ENCODE measurements at regions not wholly inside any gene's neighbourhood (a gene's known extent, or its start where the extent isn't known, plus 50 kb on each side); places are given as distances from the start of the nearest gene placed in this dataset.
"Not testable (repeated sequence)": the region's sequence is repeated elsewhere in the genome, so short reads cannot be mapped to it uniquely, and the experiment has no call there.

DNA sequence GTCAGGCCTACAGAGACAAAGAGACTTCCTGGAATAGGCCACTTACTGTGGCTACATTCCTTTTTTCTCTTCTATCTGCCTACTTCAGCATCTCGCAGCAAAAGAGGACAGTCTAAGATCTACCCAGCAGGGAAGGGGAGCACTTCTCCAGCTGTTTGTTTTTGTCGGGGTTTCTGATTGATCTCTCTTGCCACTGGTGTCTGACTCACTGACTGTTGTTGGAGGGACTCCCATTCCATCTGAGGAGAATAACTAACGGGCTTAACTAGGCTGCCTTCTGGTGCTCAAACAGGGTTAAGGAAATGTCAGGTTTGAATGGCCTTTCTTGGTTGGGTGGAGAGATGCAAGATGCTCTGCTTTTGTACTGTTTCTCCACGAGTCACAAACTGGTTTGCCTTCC, 100.2 kb upstream of the TMEM164 start:
- no peaks in the 10 kb centered on the region for H3K4me1 ChIP-seq (ENCODE audit: control insufficient read depth in 2 of 3, insufficient read depth in 2 of 3, low read depth in 1 of 3, low read length in 3 of 3)
- peaks cover 3% of the 10 kb centered on the region for H3K27me3 ChIP-seq (ENCODE audit: control insufficient read depth, insufficient read depth, low read length)
- no peaks in the 10 kb centered on the region for H3K36me3 ChIP-seq (ENCODE audit: control insufficient read depth in 2 of 3, insufficient read depth in 3 of 3, low read length in 3 of 3)
- DNase-seq, result no peak
- H3K9ac ChIP-seq (ENCODE audit: low read length in 3 of 3), result no peak overlapping the region
- intact Hi-C loops (cut with DNase I), result no loop called here
- no peak overlapping the region for H3K4me3 ChIP-seq (ENCODE audit: low read length in 3 of 3)
- no peak overlapping the region for H3K27ac ChIP-seq (ENCODE audit: low read depth in 2 of 2, low read length in 2 of 2)
- no peaks in the 10 kb centered on the region for H3K9me3 ChIP-seq (ENCODE audit: control insufficient read depth in 2 of 3, insufficient read depth in 1 of 3, low read length in 3 of 3)
- no peak for FAIRE-seq
- TF ChIP-seq, protein P1, sequence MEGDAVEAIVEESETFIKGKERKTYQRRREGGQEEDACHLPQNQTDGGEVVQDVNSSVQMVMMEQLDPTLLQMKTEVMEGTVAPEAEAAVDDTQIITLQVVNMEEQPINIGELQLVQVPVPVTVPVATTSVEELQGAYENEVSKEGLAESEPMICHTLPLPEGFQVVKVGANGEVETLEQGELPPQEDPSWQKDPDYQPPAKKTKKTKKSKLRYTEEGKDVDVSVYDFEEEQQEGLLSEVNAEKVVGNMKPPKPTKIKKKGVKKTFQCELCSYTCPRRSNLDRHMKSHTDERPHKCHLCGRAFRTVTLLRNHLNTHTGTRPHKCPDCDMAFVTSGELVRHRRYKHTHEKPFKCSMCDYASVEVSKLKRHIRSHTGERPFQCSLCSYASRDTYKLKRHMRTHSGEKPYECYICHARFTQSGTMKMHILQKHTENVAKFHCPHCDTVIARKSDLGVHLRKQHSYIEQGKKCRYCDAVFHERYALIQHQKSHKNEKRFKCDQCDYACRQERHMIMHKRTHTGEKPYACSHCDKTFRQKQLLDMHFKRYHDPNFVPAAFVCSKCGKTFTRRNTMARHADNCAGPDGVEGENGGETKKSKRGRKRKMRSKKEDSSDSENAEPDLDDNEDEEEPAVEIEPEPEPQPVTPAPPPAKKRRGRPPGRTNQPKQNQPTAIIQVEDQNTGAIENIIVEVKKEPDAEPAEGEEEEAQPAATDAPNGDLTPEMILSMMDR (IDR thresholded peaks at IDR 0.05; ENCODE audit: borderline replicate concordance, extremely low read depth, insufficient read depth), result no peak

DNA sequence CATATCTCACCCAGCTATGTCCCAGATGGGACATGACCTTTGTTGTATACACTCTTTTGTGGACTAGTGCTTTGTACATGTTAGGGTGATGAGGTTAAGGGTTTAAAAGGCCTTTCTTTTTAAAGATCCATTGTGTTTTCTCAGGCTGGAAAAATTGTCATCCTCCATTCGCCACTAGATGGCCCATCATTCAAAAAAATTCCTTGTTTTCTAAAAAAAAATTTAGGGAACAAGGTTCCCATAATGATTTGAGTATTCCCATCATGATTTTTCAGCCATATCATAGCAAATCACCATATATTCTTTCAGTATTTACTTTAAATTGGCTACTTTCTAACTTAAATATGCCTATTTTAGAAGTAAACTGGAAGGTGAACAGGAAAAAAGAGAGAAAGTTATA, 91.9 kb upstream of the TMEM164 start:
- Histone ChIP-seq H3K9me3 (ENCODE audit: control insufficient read depth in 2 of 3, insufficient read depth in 1 of 3, low read length in 3 of 3) (no peaks in the 10 kb centered on the region), H3K36me3 (ENCODE audit: control insufficient read depth in 2 of 3, insufficient read depth in 3 of 3, low read length in 3 of 3) (no peaks in the 10 kb centered on the region), H3K4me1 (ENCODE audit: control insufficient read depth in 2 of 3, insufficient read depth in 2 of 3, low read depth in 1 of 3, low read length in 3 of 3) (no peaks in the 10 kb centered on the region), H3K27me3 (ENCODE audit: control insufficient read depth, insufficient read depth, low read length) (no peaks in the 10 kb centered on the region), H3K4me3 (ENCODE audit: low read length in 3 of 3) (no peak overlapping the region), H3K9ac (ENCODE audit: low read length in 3 of 3) (no peak overlapping the region), H3K27ac (ENCODE audit: low read depth in 2 of 2, low read length in 2 of 2) (no peak overlapping the region)
- DNase-seq (no peak), FAIRE-seq (no peak)
- TF ChIP-seq, protein P1 (IDR thresholded peaks at IDR 0.05; ENCODE audit: borderline replicate concordance, extremely low read depth, insufficient read depth), result peak; percentile 27
- intact Hi-C loops (cut with DNase I), result loop anchor here (10.0 kb wide), 1 partner anchor 234 kb away; no protein-coding TSS in a partner anchor

DNA sequence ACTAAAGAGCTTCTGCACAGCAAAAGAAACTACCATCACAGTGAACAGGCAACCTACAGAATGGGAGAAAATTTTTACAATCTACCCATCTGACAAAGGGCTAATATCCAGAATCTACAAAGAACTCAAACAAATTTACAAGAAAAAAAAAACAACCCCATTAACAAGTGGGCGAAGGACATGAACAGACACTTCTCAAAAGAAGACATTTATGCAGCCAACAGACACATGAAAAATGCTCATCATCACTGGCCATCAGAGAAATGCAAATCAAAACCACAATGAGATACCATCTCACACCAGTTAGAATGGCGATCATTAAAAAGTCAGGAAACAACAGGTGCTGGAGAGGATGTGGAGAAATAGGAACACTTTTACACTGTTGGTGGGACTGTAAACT, 89.9 kb upstream of the TMEM164 start:
- H3K9me3 ChIP-seq (ENCODE audit: control insufficient read depth in 2 of 3, insufficient read depth in 1 of 3, low read length in 3 of 3); FAIRE-seq; H3K27me3 ChIP-seq (ENCODE audit: control insufficient read depth, insufficient read depth, low read length); DNase-seq; H3K27ac ChIP-seq (ENCODE audit: low read depth in 2 of 2, low read length in 2 of 2); H3K4me1 ChIP-seq (ENCODE audit: control insufficient read depth in 2 of 3, insufficient read depth in 2 of 3, low read depth in 1 of 3, low read length in 3 of 3); H3K4me3 ChIP-seq (ENCODE audit: low read length in 3 of 3); H3K36me3 ChIP-seq (ENCODE audit: control insufficient read depth in 2 of 3, insufficient read depth in 3 of 3, low read length in 3 of 3); H3K9ac ChIP-seq (ENCODE audit: low read length in 3 of 3): not testable (repeated sequence)
- intact Hi-C loops (cut with DNase I), result loop anchor here (10.0 kb wide), 1 partner anchor 232 kb away; no protein-coding TSS in a partner anchor

DNA sequence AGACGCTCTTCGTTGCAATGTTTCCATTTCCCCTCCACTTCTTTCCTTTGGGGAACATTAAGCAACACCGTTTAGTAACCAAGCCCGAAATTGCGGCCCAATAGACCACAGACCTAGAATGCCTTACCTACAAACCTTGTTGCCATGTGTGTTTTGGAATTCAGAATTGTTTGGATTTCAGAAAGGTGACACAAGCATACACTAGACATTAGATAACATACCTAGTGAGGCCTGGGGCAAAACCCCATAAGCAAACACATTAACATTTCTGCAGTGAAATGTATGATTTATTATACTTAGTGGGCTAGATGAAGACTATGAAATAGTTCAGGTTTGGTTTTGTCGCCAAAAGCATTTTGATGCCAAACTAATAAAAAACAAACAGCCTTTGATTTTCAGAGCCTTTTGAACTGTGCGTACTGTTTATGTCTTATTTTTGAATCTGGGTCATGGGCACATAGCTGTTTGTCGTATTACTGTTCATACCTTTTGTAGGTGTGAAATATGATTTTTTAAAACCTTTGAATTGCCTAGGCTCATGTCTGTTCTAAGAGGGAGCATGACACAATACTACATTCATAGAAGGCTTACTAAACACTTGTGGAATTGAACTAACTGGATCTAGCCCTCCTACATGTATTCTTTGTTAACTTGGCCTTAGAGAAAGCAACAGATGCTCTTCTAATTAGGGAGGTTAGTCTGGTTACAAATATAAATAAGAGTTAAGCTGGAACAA, 88.6 kb upstream of the TMEM164 start:
- no peak overlapping the region for H3K4me3 ChIP-seq (ENCODE audit: low read length in 3 of 3)
- TF ChIP-seq, protein P1 (IDR thresholded peaks at IDR 0.05; ENCODE audit: borderline replicate concordance, extremely low read depth, insufficient read depth), result no peak

More for the DNA sequence above, 88.6 kb upstream of the TMEM164 start:
- DNase-seq (no peak), FAIRE-seq (no peak)
- Histone ChIP-seq H3K27ac (ENCODE audit: low read depth in 2 of 2, low read length in 2 of 2) (no peak overlapping the region), H3K9me3 (ENCODE audit: control insufficient read depth in 2 of 3, insufficient read depth in 1 of 3, low read length in 3 of 3) (no peaks in the 10 kb centered on the region), H3K36me3 (ENCODE audit: control insufficient read depth in 2 of 3, insufficient read depth in 3 of 3, low read length in 3 of 3) (no peaks in the 10 kb centered on the region), H3K27me3 (ENCODE audit: control insufficient read depth, insufficient read depth, low read length) (no peaks in the 10 kb centered on the region), H3K9ac (ENCODE audit: low read length in 3 of 3) (no peak overlapping the region), H3K4me1 (ENCODE audit: control insufficient read depth in 2 of 3, insufficient read depth in 2 of 3, low read depth in 1 of 3, low read length in 3 of 3) (no peaks in the 10 kb centered on the region)
- intact Hi-C loops (cut with DNase I), result loop anchor here (10.0 kb wide), 1 partner anchor 231 kb away; no protein-coding TSS in a partner anchor
